K562 (cell line): ENCODE measurements at regions not wholly inside any gene's neighbourhood (a gene's known extent, or its start where the extent isn't known, plus 50 kb on each side); places are given as distances from the start of the nearest gene placed in this dataset.

Experiments used
- ATAC-seq: fragments of 200-7000 bp; cut with Tn5 transposase; 3 replicates; pipeline ENCODE4 v1.9.1; 2020; ENCODE audit warnings: moderate library complexity
- BruUV-seq: library from RNA; stranded (reverse); fragments of 400-500 nt; replicated peaks from 2 replicates; lab custom pipeline; 2021; lab: Mats Ljungman, UMichigan
- CTCF ChIA-PET: fragments of 300-600 bp; formaldehyde crosslinking; extraction: SDS; loops from one replicate; lab custom pipeline; 2021; ENCODE audit warnings: low intra/inter-chr PET ratio; lab: Yijun Ruan, JAX
- POLR2A ChIA-PET: fragments of 300-600, 350-650 bp; sonication (Branson Sonifier 250); formaldehyde crosslinking; extraction: SDS; loops from one replicate; lab custom pipeline; 2021; ENCODE audit warnings: antibody characterized with exemption, inconsistent platforms; lab: Yijun Ruan, JAX
- DNase-seq, 4 experiments: peaks; one replicate each; pipeline versions ENCODE4 v3.0.0 to v3.0.0-alpha.2; 2011 to 2018; ENCODE audit warnings: low spot score in 3 of 4, mixed read lengths in 3 of 4; ENCODE audit errors: extremely low read depth in 1 of 4
- FAIRE-seq: peaks from 2 replicates; lab custom pipeline; 2011; peaks lifted over from hg19 to GRCh38; lab: Jason Lieb, UNC
- H2AFZ ChIP-seq: 2 replicates; pipeline ENCODE4 v1.6.0; 2011; ENCODE audit warnings: low read depth, low read length, control low read depth, inconsistent platforms
- H3K27ac ChIP-seq: fragments of 200-600 bp; 3 replicates; pipeline ENCODE4 v1.8.0; 2011; ENCODE audit warnings: low read depth, mild to moderate bottlenecking, control low read depth, inconsistent platforms, low read length, moderate library complexity, mixed read lengths; ENCODE audit errors: extremely low read depth
- H3K27me3 ChIP-seq, 2 experiments: fragments of 300-600 bp in 1 of 2; 2 replicates in 1 of 2; 3 replicates in 1 of 2; pipeline versions ENCODE4 v1.6.0 to v1.8.0; 2011; ENCODE audit warnings: inconsistent platforms in 2 of 2, low read length in 2 of 2, mild to moderate bottlenecking in 1 of 2, mixed read lengths in 1 of 2, moderate library complexity in 1 of 2; ENCODE audit not compliant: control insufficient read depth in 2 of 2, insufficient read depth in 2 of 2
- H3K36me3 ChIP-seq: fragments of 300-600 bp; 3 replicates; pipeline ENCODE4 v1.8.0; 2011; ENCODE audit warnings: mild to moderate bottlenecking, low read length, inconsistent platforms; ENCODE audit not compliant: control insufficient read depth, insufficient read depth
- H3K4me1 ChIP-seq, 2 experiments: fragments of 200-600 bp in 1 of 2; replicated peaks in 1 of 2; 2 replicates in 1 of 2; 3 replicates in 1 of 2; pipeline versions ENCODE4 v1.5.1 to v1.8.0; 2011; ENCODE audit warnings: inconsistent platforms in 2 of 2, low read length in 2 of 2, mild to moderate bottlenecking in 1 of 2, mixed read lengths in 1 of 2, moderate library complexity in 1 of 2; ENCODE audit not compliant: control insufficient read depth in 2 of 2, insufficient read depth in 2 of 2
- H3K4me2 ChIP-seq: 2 replicates; pipeline ENCODE4 v1.6.1; 2011; ENCODE audit warnings: low read length, control low read depth, inconsistent platforms, mixed read lengths; ENCODE audit not compliant: insufficient read depth
- H3K4me3 ChIP-seq: fragments of 200-600 bp; sonication (generic), shearing (Covaris generic); 2 replicates; pipeline ENCODE4 v1.5.1; 2016; ENCODE audit warnings: control low read depth, inconsistent platforms
- H3K79me2 ChIP-seq: fragments of 200-600 bp; 3 replicates; pipeline ENCODE4 v1.8.0; 2011; ENCODE audit warnings: low read length, inconsistent platforms; ENCODE audit not compliant: control insufficient read depth, insufficient read depth
- H3K9ac ChIP-seq, 2 experiments: 2 replicates each; pipeline versions ENCODE4 v1.6.0 to v1.6.1; 2011; ENCODE audit warnings: low read depth in 2 of 2, low read length in 2 of 2, control low read depth in 1 of 2, inconsistent platforms in 1 of 2, mild to moderate bottlenecking in 1 of 2, mixed read lengths in 1 of 2; ENCODE audit not compliant: insufficient read depth in 1 of 2
- H3K9me1 ChIP-seq: one replicate; pipeline ENCODE4 v1.6.0; 2011; ENCODE audit warnings: inconsistent platforms, mild to moderate bottlenecking, low read length, moderate library complexity; ENCODE audit not compliant: control insufficient read depth, insufficient read depth
- H3K9me3 ChIP-seq: replicated peaks from 2 replicates; pipeline ENCODE4 v1.5.1; 2011; ENCODE audit warnings: low read depth, low read length, inconsistent platforms; ENCODE audit not compliant: control insufficient read depth, insufficient read depth
- H4K20me1 ChIP-seq: replicated peaks from 2 replicates; pipeline ENCODE4 v1.6.1; 2011; ENCODE audit warnings: low read length, inconsistent platforms, mixed read lengths; ENCODE audit not compliant: control insufficient read depth, insufficient read depth
- C11orf30 ChIP-seq: fragments of 450-650 bp; IDR thresholded peaks from 2 replicates; pipeline ENCODE4 v1.6.1; 2016; ENCODE audit warnings: low read depth, mild to moderate bottlenecking
- EWSR1 ChIP-seq: fragments of 450-650 bp; IDR thresholded peaks from 2 replicates; pipeline ENCODE4 v1.6.1; 2018; ENCODE audit warnings: borderline replicate concordance, mild to moderate bottlenecking, low read depth, moderate library complexity; ENCODE audit not compliant: partially characterized antibody
- GATAD2B ChIP-seq: fragments of 450-650 bp; IDR thresholded peaks from 2 replicates; pipeline ENCODE4 v1.6.1; 2017; ENCODE audit warnings: mild to moderate bottlenecking, borderline replicate concordance
- HMBOX1 ChIP-seq: sonication (generic); IDR thresholded peaks from 2 replicates; pipeline ENCODE4 v1.6.1; 2016
- MAFF ChIP-seq: IDR thresholded peaks from 2 replicates; pipeline ENCODE4 v1.6.1; 2012; ENCODE audit warnings: low read length, improper control_type of control experiment
- MAFG ChIP-seq: fragments of 450-650 bp; conservative IDR thresholded peaks from 2 replicates; pipeline ENCODE4 v1.6.1; 2016; ENCODE audit warnings: missing genetic modification characterization, missing compliant biosample characterization
- MAFK ChIP-seq: IDR thresholded peaks from 2 replicates; pipeline ENCODE4 v1.6.1; 2011; ENCODE audit warnings: low read length, improper control_type of control experiment
- XRCC3 ChIP-seq: fragments of 450-650 bp; IDR thresholded peaks from 2 replicates; pipeline ENCODE4 v1.6.1; 2017; ENCODE audit warnings: mild to moderate bottlenecking, moderate library complexity
- ZNF316 ChIP-seq: fragments of 450-650 bp; IDR thresholded peaks from 2 replicates; pipeline ENCODE4 v1.6.1; 2016
- WGBS: fragments of 100-300 bp; shearing (Covaris generic); methylation state at CpG from one replicate; pipeline ENCODE4 v1.1.6; 2016; ENCODE audit warnings: low coverage, mixed read lengths; ENCODE audit not compliant: insufficient coverage; ENCODE audit errors: missing lambda C conversion rate; 5-methylcytosine and 5-hydroxymethylcytosine counted together
- in situ Hi-C: fragments of 300-500 bp; cut with MboI; formaldehyde crosslinking; loops from 4 replicates; pipeline ENCODE4 v1.15.0; 2018; ENCODE audit warnings: inconsistent platforms, mixed read lengths
- intact Hi-C: fragments of 100-400 bp; cut with micrococcal nuclease; formaldehyde crosslinking; loops from 2 replicates; pipeline ENCODE4 v1.14.2; 2022

GRCh38 chr3:145842294-145842902, 318.6 kb downstream of the PLOD2 start:
- H3K4me2 ChIP-seq, result no peak overlapping the region
- H3K27me3 ChIP-seq, result no peaks in the 10 kb centered on the region
- ATAC-seq (no peak), FAIRE-seq (no peak), DNase-seq (no peak)
- no TSS peak for BruUV-seq
- in situ Hi-C loops (no loop called here), intact Hi-C loops (no loop called here)
- no peaks in the 10 kb centered on the region for H3K9me1 ChIP-seq
- CTCF ChIA-PET, result no interaction called here
- 0 out of 2 replicates have a peak, but pooled peaks have one; percentile 20 for TF ChIP-seq MAFG (tag)
- peak; percentile 18; the same call in 1 of the 2 replicates for TF ChIP-seq MAFK
- peak; percentile 48; the same call in 1 of the 2 replicates for TF ChIP-seq MAFF
- TF ChIP-seq ZNF316, result peak; percentile 59
- TF ChIP-seq EWSR1, result no peak
- peak; percentile 23; the same call in 1 of the 2 replicates for TF ChIP-seq C11orf30
- TF ChIP-seq XRCC3, result no peak
- no peak for TF ChIP-seq GATAD2B
- TF ChIP-seq HMBOX1, result no peak
- no peak overlapping the region for H3K27ac ChIP-seq
- H3K4me1 ChIP-seq, result no peaks in the 10 kb centered on the region
- no peak overlapping the region for H2AFZ ChIP-seq
- H3K36me3 ChIP-seq, result no peaks in the 10 kb centered on the region
- H3K9ac ChIP-seq, result no peak overlapping the region
- POLR2A ChIA-PET, result no interaction called here
- no peaks in the 10 kb centered on the region for H4K20me1 ChIP-seq
- no peaks in the 10 kb centered on the region for H3K79me2 ChIP-seq
- no peaks in the 10 kb centered on the region for H3K9me3 ChIP-seq
- no peak overlapping the region for H3K4me3 ChIP-seq
- WGBS, result 3% methylated on average over 2 of the region's 2 CpGs
